Neural progenitor cell (in vitro differentiated cells): ENCODE measurements at regions not wholly inside any gene's neighbourhood (a gene's known extent, or its start where the extent isn't known, plus 50 kb on each side); places are given as distances from the start of the nearest gene placed in this dataset.

ENCODE experiments used
- DNase-seq: peaks from one replicate; pipeline ENCODE4 v3.0.0-alpha.2; 2016; ENCODE audit warnings: low spot score
- H2AFZ ChIP-seq: fragments of 200-600 bp; sonication (generic); replicated peaks from 2 replicates; pipeline ENCODE4 v1.6.1; 2016; ENCODE audit warnings: antibody characterized with exemption
- H3F3A ChIP-seq: fragments of 200-600 bp; sonication (generic); 2 replicates; pipeline ENCODE4 v1.6.1; 2016; ENCODE audit warnings: antibody characterized with exemption, low read depth
- H3K27ac ChIP-seq: fragments of 200-600 bp; sonication (generic); 2 replicates; pipeline ENCODE4 v1.5.1; 2016; ENCODE audit warnings: mild to moderate bottlenecking
- H3K27me3 ChIP-seq: fragments of 200-600 bp; sonication (generic); 2 replicates; pipeline ENCODE4 v1.6.1; 2016; ENCODE audit warnings: mild to moderate bottlenecking, moderate library complexity
- H3K36me3 ChIP-seq: fragments of 200-600 bp; sonication (generic); 2 replicates; pipeline ENCODE4 v1.5.1; 2016
- H3K4me1 ChIP-seq: fragments of 200-600 bp; sonication (generic); 2 replicates; pipeline ENCODE4 v1.6.1; 2016; ENCODE audit warnings: mixed run types
- H3K4me2 ChIP-seq: fragments of 200-600 bp; sonication (generic); 2 replicates; pipeline ENCODE4 v1.6.1; 2016
- H3K4me3 ChIP-seq: fragments of 200-600 bp; sonication (generic); 2 replicates; pipeline ENCODE4 v1.5.1; 2016
- H3K79me2 ChIP-seq: fragments of 200-600 bp; sonication (generic); 2 replicates; pipeline ENCODE4 v1.6.1; 2016; ENCODE audit warnings: low read depth
- H3K9ac ChIP-seq: fragments of 200-600 bp; sonication (generic); 2 replicates; pipeline ENCODE4 v1.6.1; 2016
- H3K9me3 ChIP-seq: fragments of 200-600 bp; sonication (generic); 2 replicates; pipeline ENCODE4 v1.5.1; 2016; ENCODE audit warnings: low read depth
- H4K20me1 ChIP-seq: fragments of 200-600 bp; sonication (generic); 2 replicates; pipeline ENCODE4 v1.6.1; 2016; ENCODE audit warnings: low read depth
- H3K27ac Mint-ChIP-seq: 3 replicates; pipeline ENCODE4 v1.8.0; 2021; ENCODE audit warnings: mixed read lengths
- H3K27me3 Mint-ChIP-seq: 2 replicates; pipeline ENCODE4 v1.8.0; 2022; ENCODE audit warnings: low read depth, mild to moderate bottlenecking, inconsistent platforms, moderate library complexity, mixed read lengths; ENCODE audit not compliant: insufficient read depth
- H3K36me3 Mint-ChIP-seq: 3 replicates; pipeline ENCODE4 v1.8.0; 2021; ENCODE audit warnings: mixed read lengths
- H3K4me1 Mint-ChIP-seq: 3 replicates; pipeline ENCODE4 v1.8.0; 2021; ENCODE audit warnings: mixed read lengths
- H3K4me3 Mint-ChIP-seq: 3 replicates; pipeline ENCODE4 v1.8.0; 2021; ENCODE audit warnings: mild to moderate bottlenecking, moderate library complexity, mixed read lengths
- H3K9me3 Mint-ChIP-seq: 3 replicates; pipeline ENCODE4 v1.8.0; 2020; ENCODE audit warnings: mixed read lengths
- CTCF ChIP-seq: fragments of 200-600 bp; sonication (generic); IDR thresholded peaks from 2 replicates; pipeline ENCODE4 v1.5.1; 2017; ENCODE audit warnings: antibody characterized with exemption, mild to moderate bottlenecking
- EZH2 ChIP-seq: fragments of 200-600 bp; sonication (generic); IDR thresholded peaks from 2 replicates; pipeline ENCODE4 v1.6.1; 2017; ENCODE audit warnings: antibody characterized with exemption, mild to moderate bottlenecking, moderate library complexity
- EZH2phosphoT487 ChIP-seq: fragments of 200-600 bp; sonication (generic); IDR thresholded peaks from 2 replicates; pipeline ENCODE4 v1.6.1; 2017; ENCODE audit warnings: antibody characterized with exemption

DNA sequence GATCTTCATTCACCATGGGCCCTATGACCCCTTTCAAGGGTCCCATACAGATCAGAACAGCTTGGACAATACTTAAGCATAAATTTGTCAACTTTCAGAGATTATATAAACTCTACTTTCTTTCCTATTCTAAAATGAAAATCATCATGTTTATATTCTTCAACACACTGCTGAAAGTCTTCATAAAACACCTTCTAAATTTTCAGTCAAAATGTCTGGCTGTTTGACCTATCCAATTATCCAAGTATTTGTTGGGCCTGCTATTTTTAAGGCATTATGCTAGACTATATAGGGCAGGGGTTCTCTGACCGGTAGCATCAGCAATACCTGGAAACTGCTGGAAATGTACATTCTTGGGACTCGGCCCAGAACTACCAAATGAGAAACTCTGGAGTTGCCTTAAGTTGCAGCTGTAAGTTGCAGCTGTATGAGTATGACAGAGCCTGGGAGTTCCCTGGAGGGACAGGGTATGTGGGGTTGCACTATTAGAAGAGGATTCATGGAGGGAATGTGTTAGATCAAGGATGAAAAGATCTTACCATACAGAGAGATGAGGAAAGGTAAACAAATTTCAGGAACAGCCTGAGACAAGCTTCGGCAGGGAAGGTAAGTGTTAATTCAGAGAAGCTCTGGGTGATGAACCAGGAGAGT is 293.0 kb downstream of the ADGB start:
- H3K4me3 Mint-ChIP-seq, result no peak overlapping the region
- Histone ChIP-seq H3K4me1 (no peaks in the 10 kb centered on the region), H4K20me1 (no peaks in the 10 kb centered on the region), H3K36me3 (no peaks in the 10 kb centered on the region), H2AFZ (no peak overlapping the region), H3K4me2 (no peak overlapping the region), H3K9me3 (no peaks in the 10 kb centered on the region), H3K4me3 (no peak overlapping the region), H3K79me2 (no peaks in the 10 kb centered on the region), H3K27ac (no peak overlapping the region), H3F3A (no peaks in the 10 kb centered on the region), H3K27me3 (no peaks in the 10 kb centered on the region), H3K9ac (no peak overlapping the region)
- no peaks in the 10 kb centered on the region for H3K36me3 Mint-ChIP-seq
- no peak for TF ChIP-seq CTCF
- no peak for TF ChIP-seq EZH2
- no peak for TF ChIP-seq EZH2phosphoT487
- H3K27ac Mint-ChIP-seq, result no peak overlapping the region
- H3K4me1 Mint-ChIP-seq, result peaks cover 3% of the 10 kb centered on the region
- DNase-seq, result no peak
- H3K27me3 Mint-ChIP-seq, result no peaks in the 10 kb centered on the region
- no peaks in the 10 kb centered on the region for H3K9me3 Mint-ChIP-seq

- no peak overlapping the region for H3K27ac Mint-ChIP-seq
- no peak overlapping the region for H3K4me3 Mint-ChIP-seq
- TF ChIP-seq EZH2phosphoT487, result no peak
- TF ChIP-seq EZH2, result no peak
- Histone ChIP-seq H3K4me2 (no peak overlapping the region), H3K9ac (no peak overlapping the region), H3K4me1 (no peaks in the 10 kb centered on the region), H3K27ac (no peak overlapping the region), H2AFZ (no peak overlapping the region), H3K36me3 (no peaks in the 10 kb centered on the region), H3K9me3 (no peaks in the 10 kb centered on the region), H3F3A (no peaks in the 10 kb centered on the region), H3K79me2 (no peaks in the 10 kb centered on the region), H4K20me1 (no peaks in the 10 kb centered on the region), H3K4me3 (no peak overlapping the region), H3K27me3 (no peaks in the 10 kb centered on the region)
- H3K9me3 Mint-ChIP-seq, result no peaks in the 10 kb centered on the region
- DNase-seq, result no peak
- no peaks in the 10 kb centered on the region for H3K27me3 Mint-ChIP-seq
- H3K4me1 Mint-ChIP-seq, result peaks cover 3% of the 10 kb centered on the region
- no peaks in the 10 kb centered on the region for H3K36me3 Mint-ChIP-seq
Measured at GRCh38 chr6:146892283-146892612, 293.5 kb downstream of the ADGB start.

- no peaks in the 10 kb centered on the region for H3K27me3 Mint-ChIP-seq
Measured at GRCh38 chr6:146892613-146893401, 294.0 kb downstream of the ADGB start.

More at GRCh38 chr6:146892613-146893401, 294.0 kb downstream of the ADGB start:
- Histone ChIP-seq H3K9me3 (no peaks in the 10 kb centered on the region), H3K79me2 (no peaks in the 10 kb centered on the region), H2AFZ (no peak overlapping the region), H3K9ac (no peak overlapping the region), H3K4me3 (no peak overlapping the region), H3K36me3 (no peaks in the 10 kb centered on the region), H3K4me1 (no peaks in the 10 kb centered on the region), H3K4me2 (no peak overlapping the region), H4K20me1 (no peaks in the 10 kb centered on the region), H3F3A (no peaks in the 10 kb centered on the region), H3K27me3 (no peaks in the 10 kb centered on the region), H3K27ac (no peak overlapping the region)
- no peak for DNase-seq
- Mint-ChIP-seq H3K36me3 (no peaks in the 10 kb centered on the region), H3K27ac (no peak overlapping the region), H3K4me3 (no peak overlapping the region), H3K4me1 (peaks cover 3% of the 10 kb centered on the region), H3K9me3 (no peaks in the 10 kb centered on the region)
- TF ChIP-seq EZH2 (no peak), CTCF (no peak), EZH2phosphoT487 (no peak)
